Thoracic aorta (tissue), 2 donors: ENCODE measurements at regions not wholly inside any gene's neighbourhood (a gene's known extent, or its start where the extent isn't known, plus 50 kb on each side); places are given as distances from the start of the nearest gene placed in this dataset.
A peak's percentile ranks its signal among the peaks of the same experiment; 100 is the strongest.

Experiments used
- ATAC-seq: fragments of 150-250 bp; one replicate; pipeline ENCODE4 v1.8.0; 2017; ENCODE audit warnings: low read depth; ENCODE audit not compliant: insufficient number of reproducible peaks, low FRiP score
- DNase-seq: peaks from one replicate; pipeline ENCODE4 v3.0.0-alpha.2; 2020; ENCODE audit warnings: low spot score
- H3K27ac ChIP-seq, 2 donors: fragments of 200-600 bp; sonication (generic); 1 replicate in 1 of 2; 2 replicates in 1 of 2; pipeline ENCODE4 v1.5.1; 2016; ENCODE audit warnings: mild to moderate bottlenecking in 2 of 2, moderate library complexity in 2 of 2
- H3K27me3 ChIP-seq: fragments of 200-600 bp; sonication (generic); replicated peaks from 2 replicates; pipeline ENCODE4 v1.6.0; 2016; ENCODE audit warnings: mild to moderate bottlenecking; ENCODE audit not compliant: insufficient read depth
- H3K36me3 ChIP-seq: fragments of 200-600 bp; sonication (generic); one replicate; pipeline ENCODE4 v1.5.1; 2016
- H3K4me1 ChIP-seq, 2 donors: fragments of 200-600 bp; sonication (generic); 1 replicate in 1 of 2; 2 replicates in 1 of 2; pipeline versions ENCODE4 v1.5.1 to v1.6.0; 2016; ENCODE audit warnings: low read depth in 2 of 2, mild to moderate bottlenecking in 1 of 2; ENCODE audit not compliant: control insufficient read depth in 1 of 2
- H3K4me3 ChIP-seq: fragments of 200-600 bp; sonication (generic); 2 replicates; pipeline ENCODE4 v1.5.1; 2016; ENCODE audit warnings: mild to moderate bottlenecking
- H3K9me3 ChIP-seq: fragments of 200-600 bp; sonication (generic); 2 replicates; pipeline ENCODE4 v1.5.1; 2016
- CTCF ChIP-seq: fragments of 200-600 bp; sonication (generic); IDR thresholded peaks from one replicate; pipeline ENCODE4 v1.5.1; 2019; ENCODE audit warnings: antibody characterized with exemption

DNA sequence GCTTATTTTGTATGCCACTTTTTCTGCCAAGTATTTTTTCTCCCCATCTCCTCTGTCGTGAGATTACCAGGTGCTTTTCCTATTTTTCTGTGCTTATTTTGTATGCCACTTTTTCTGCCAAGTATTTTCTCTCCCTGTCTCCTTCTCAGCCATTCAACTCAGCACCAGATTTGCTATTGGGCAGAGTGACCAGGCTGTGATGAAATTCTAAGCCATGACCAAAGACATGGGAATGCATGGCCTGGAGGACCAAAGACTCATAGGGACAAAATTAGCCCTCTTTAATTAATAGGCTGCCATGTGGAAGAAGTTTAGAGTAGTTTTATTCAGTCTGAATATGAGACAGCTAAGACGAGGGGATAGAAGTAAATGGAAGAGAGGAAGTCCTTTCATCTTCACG lies 257.4 kb downstream of the SQOR start:
- H3K27ac ChIP-seq, result peak overlapping the region; percentile 41 to 78

DNA sequence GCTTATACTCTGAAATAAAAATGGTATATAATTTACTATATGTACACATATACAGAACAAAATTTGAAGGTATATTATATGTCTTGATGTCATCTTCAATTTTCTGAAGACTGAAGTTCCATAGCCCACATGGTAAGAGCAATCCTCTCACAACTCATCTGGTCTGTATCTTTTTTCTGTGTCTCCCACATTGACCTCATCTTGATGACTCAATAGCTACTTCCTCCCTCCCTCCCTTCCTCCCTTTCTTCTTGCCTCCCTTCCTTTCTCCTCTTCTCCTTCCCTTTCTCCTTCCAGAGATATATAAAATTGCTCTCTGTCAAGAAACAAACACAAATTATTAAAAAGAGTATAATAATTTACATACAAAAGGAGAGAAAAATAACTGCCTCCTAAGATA lies 268.5 kb downstream of the SQOR start:
- ATAC-seq, result no peak
- no peak overlapping the region for H3K4me3 ChIP-seq
- H3K9me3 ChIP-seq, result no peaks in the 10 kb centered on the region
- no peaks in the 10 kb centered on the region for H3K4me1 ChIP-seq
- no peaks in the 10 kb centered on the region for H3K27me3 ChIP-seq
- no peak overlapping the region for H3K27ac ChIP-seq
- no peak for DNase-seq
- H3K36me3 ChIP-seq, result no peaks in the 10 kb centered on the region
- TF ChIP-seq CTCF, result no peak

More for the DNA sequence above, 257.4 kb downstream of the SQOR start:
- no peak for TF ChIP-seq CTCF
- Histone ChIP-seq H3K4me1 (peaks cover 15 to 40% of the 10 kb centered on the region in 2 donors), H3K27me3 (no peaks in the 10 kb centered on the region), H3K4me3 (peak overlapping the region; percentile 16), H3K36me3 (no peaks in the 10 kb centered on the region), H3K9me3 (no peaks in the 10 kb centered on the region)
- ATAC-seq (peak; percentile 91), DNase-seq (no peak)

DNA sequence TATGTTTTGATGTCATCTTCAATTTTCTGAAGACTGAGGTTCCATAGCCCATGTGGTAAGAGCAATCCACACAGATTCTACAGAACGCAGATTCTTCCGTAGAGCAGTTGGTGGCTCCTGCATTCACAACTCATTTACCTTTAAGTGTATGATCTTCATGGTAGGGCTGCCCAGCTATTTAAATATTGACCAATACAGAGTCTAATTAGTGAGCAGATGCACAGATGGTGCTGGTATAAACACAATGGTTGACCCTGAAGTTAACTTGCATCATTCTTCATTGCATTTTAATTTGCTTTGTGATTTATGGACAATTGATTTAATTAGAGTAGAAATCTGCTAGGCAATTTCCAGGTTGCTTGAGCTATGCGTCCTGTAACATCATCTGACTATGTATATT lies 269.2 kb downstream of the SQOR start:
- no peaks in the 10 kb centered on the region for H3K27me3 ChIP-seq
- H3K27ac ChIP-seq, result no peak overlapping the region
- H3K4me1 ChIP-seq, result no peaks in the 10 kb centered on the region
- no peaks in the 10 kb centered on the region for H3K36me3 ChIP-seq
- no peak overlapping the region for H3K4me3 ChIP-seq
- no peak for TF ChIP-seq CTCF
- no peaks in the 10 kb centered on the region for H3K9me3 ChIP-seq
- ATAC-seq, result no peak
- DNase-seq, result no peak

DNA sequence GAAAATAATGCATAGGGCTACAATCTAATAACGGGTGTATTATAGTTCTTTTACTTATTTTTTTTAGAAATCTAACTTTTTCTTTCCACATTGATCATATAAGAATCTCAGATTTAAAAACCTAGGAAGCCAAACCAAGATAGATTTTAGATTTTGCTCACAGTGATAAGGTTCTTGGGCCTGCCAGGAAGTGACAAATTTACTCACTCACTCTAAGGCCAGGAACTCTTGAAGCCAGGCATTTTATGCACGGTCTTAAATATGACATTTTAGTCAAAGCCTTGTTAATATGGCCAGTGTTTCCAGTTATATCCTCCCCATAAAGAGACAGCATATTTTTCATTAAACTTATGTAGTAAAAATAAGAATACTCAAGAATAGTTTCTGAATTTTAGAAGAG lies 271.4 kb downstream of the SQOR start:
- H3K27ac ChIP-seq, result no peak overlapping the region
- no peaks in the 10 kb centered on the region for H3K36me3 ChIP-seq
- H3K4me3 ChIP-seq, result no peak overlapping the region
- TF ChIP-seq CTCF, result no peak
- H3K4me1 ChIP-seq, result no peaks in the 10 kb centered on the region
- ATAC-seq, result no peak
- H3K9me3 ChIP-seq, result no peaks in the 10 kb centered on the region
- H3K27me3 ChIP-seq, result no peaks in the 10 kb centered on the region
- no peak for DNase-seq

GRCh38 chr15:45910671-45911070 lies 275.8 kb downstream of the SQOR start:
- Histone ChIP-seq H3K27me3 (no peaks in the 10 kb centered on the region), H3K9me3 (no peaks in the 10 kb centered on the region), H3K4me3 (no peak overlapping the region), H3K4me1 (no peaks in the 10 kb centered on the region), H3K27ac (no peak overlapping the region), H3K36me3 (no peaks in the 10 kb centered on the region)
- no peak for ATAC-seq
- no peak for TF ChIP-seq CTCF
- DNase-seq, result no peak
